ACC112 (cell line): ENCODE measurements at regions not wholly inside any gene's neighbourhood (a gene's known extent, or its start where the extent isn't known, plus 50 kb on each side); places are given as distances from the start of the nearest gene placed in this dataset.

ENCODE experiments used
- H2AFZ ChIP-seq: fragments of 200-600 bp; sonication (generic); one replicate; pipeline ENCODE4 v1.6.0; 2017; ENCODE audit warnings: antibody characterized with exemption, low read length; ENCODE audit not compliant: unreplicated experiment
- H3K27ac ChIP-seq: fragments of 200-600 bp; sonication (generic); 2 replicates; pipeline ENCODE4 v1.5.1; 2014; ENCODE audit warnings: low read depth, mild to moderate bottlenecking, antibody characterized with exemption, low read length, moderate library complexity
- H3K27me3 ChIP-seq: fragments of 200-600 bp; sonication (generic); 2 replicates; pipeline ENCODE4 v1.6.1; 2014; ENCODE audit warnings: mild to moderate bottlenecking, antibody characterized with exemption, low read length, moderate library complexity, mixed read lengths; ENCODE audit not compliant: insufficient read depth
- H3K36me3 ChIP-seq: fragments of 200-600 bp; sonication (generic); 2 replicates; pipeline ENCODE4 v1.6.1; 2016; ENCODE audit warnings: mild to moderate bottlenecking, antibody characterized with exemption, low read length, moderate library complexity, mixed read lengths; ENCODE audit not compliant: insufficient read depth
- H3K4me1 ChIP-seq: fragments of 200-600 bp; sonication (generic); one replicate; pipeline ENCODE4 v1.6.1; 2016; ENCODE audit warnings: low read length, mixed read lengths; ENCODE audit not compliant: insufficient read depth, unreplicated experiment, control insufficient read depth
- H3K4me3 ChIP-seq: fragments of 200-600 bp; sonication (generic); 2 replicates; pipeline ENCODE4 v1.5.1; 2014; ENCODE audit warnings: mild to moderate bottlenecking, low read depth, low read length
- H3K79me2 ChIP-seq: fragments of 200-600 bp; sonication (generic); one replicate; pipeline ENCODE4 v1.6.0; 2016; ENCODE audit warnings: low read length; ENCODE audit not compliant: control insufficient read depth, unreplicated experiment, insufficient read depth

GRCh38 chr3:31352331-31352730 is 180.4 kb upstream of the STT3B start:
- Histone ChIP-seq H3K4me1 (no peaks in the 10 kb centered on the region), H3K4me3 (no peak overlapping the region), H3K27me3 (no peaks in the 10 kb centered on the region), H2AFZ (no peak overlapping the region), H3K79me2 (no peaks in the 10 kb centered on the region), H3K36me3 (no peaks in the 10 kb centered on the region), H3K27ac (no peak overlapping the region)

GRCh38 chr3:31353166-31353565 is 179.6 kb upstream of the STT3B start:
- H3K27me3 ChIP-seq = no peaks in the 10 kb centered on the region
- H3K4me1 ChIP-seq = no peaks in the 10 kb centered on the region
- no peak overlapping the region for H2AFZ ChIP-seq
- no peaks in the 10 kb centered on the region for H3K79me2 ChIP-seq
- H3K4me3 ChIP-seq = no peak overlapping the region
- H3K27ac ChIP-seq = no peak overlapping the region
- H3K36me3 ChIP-seq = no peaks in the 10 kb centered on the region

DNA sequence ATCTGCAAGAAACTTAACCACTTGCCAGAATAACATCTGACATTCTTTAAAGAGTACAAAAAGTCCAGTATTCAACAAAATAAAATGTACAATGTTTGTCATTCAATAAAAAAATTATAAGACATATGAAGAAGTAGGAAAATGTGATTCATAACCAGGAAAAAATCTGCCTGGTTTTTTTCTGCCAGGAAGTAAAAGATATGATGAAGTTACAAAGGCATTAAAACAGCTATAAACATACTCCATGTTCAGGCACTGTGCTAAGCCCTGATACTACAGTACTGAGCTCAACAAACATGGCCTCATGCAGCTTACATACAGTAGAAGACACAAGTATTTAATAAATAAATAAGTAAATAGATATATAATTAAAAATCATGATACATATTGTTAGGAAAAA is 178.4 kb upstream of the STT3B start:
- Histone ChIP-seq H3K36me3 (no peaks in the 10 kb centered on the region), H3K4me1 (no peaks in the 10 kb centered on the region), H3K27ac (no peak overlapping the region), H3K79me2 (no peaks in the 10 kb centered on the region), H2AFZ (no peak overlapping the region), H3K27me3 (no peaks in the 10 kb centered on the region), H3K4me3 (no peak overlapping the region)

DNA sequence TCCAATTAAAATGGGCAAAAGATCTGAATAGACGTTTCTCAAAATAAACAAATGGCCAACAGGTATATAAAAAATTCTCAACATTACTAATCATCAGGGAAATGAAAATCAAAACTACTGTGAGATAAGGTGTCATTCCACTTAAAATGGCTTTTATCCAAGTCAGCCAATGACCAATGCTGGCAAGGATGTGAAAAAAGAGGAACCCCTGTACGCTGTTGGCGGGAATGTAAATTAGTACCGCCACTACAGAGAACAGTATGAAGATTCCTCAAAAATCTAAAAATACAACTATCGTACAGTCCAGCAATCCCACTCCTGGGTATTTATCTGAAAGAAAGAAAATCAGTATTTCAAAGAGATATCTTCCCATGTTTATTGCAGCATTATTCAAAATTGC is 176.9 kb upstream of the STT3B start:
- H3K27me3 ChIP-seq = no peaks in the 10 kb centered on the region

DNA sequence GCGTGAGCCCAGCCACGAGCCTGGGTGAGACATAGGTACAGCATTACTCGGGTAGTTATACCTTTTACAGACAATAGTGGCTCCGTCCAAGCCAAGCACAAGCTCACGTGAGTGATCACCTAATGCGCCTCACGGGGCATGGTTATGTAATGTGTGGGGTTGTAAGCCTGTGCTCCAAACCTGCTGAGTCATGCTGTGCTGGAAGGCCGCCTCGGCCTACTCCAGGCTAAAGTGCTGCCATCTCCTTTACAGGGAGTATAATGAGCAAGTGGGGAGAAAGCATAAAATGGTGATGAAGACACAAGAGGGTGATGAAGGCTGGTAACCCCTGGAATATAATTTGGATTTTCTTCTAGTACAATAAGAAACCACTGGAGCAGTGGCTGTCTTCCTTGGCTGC is 175.8 kb upstream of the STT3B start:
- Histone ChIP-seq H3K4me1 (peaks cover 14% of the 10 kb centered on the region), H3K79me2 (no peaks in the 10 kb centered on the region), H3K4me3 (no peak overlapping the region), H3K27ac (no peak overlapping the region), H2AFZ (no peak overlapping the region), H3K36me3 (no peaks in the 10 kb centered on the region), H3K27me3 (no peaks in the 10 kb centered on the region)

More for the DNA sequence above, 176.9 kb upstream of the STT3B start:
- Histone ChIP-seq H3K4me3 (no peak overlapping the region), H3K4me1 (peaks cover 4% of the 10 kb centered on the region), H3K36me3 (no peaks in the 10 kb centered on the region), H3K79me2 (no peaks in the 10 kb centered on the region), H3K27ac (no peak overlapping the region), H2AFZ (no peak overlapping the region)

- H3K79me2 ChIP-seq = no peaks in the 10 kb centered on the region
- no peak overlapping the region for H3K4me3 ChIP-seq
- H3K27ac ChIP-seq = no peak overlapping the region
- H3K36me3 ChIP-seq = no peaks in the 10 kb centered on the region
- peaks cover 17% of the 10 kb centered on the region for H3K4me1 ChIP-seq
- H2AFZ ChIP-seq = no peak overlapping the region
- H3K27me3 ChIP-seq = no peaks in the 10 kb centered on the region
Observed at GRCh38 chr3:31357451-31357850, 175.3 kb upstream of the STT3B start.

- no peaks in the 10 kb centered on the region for H3K36me3 ChIP-seq
- no peaks in the 10 kb centered on the region for H3K27me3 ChIP-seq
- no peak overlapping the region for H2AFZ ChIP-seq
- no peak overlapping the region for H3K27ac ChIP-seq
- no peak overlapping the region for H3K4me3 ChIP-seq
- no peaks in the 10 kb centered on the region for H3K79me2 ChIP-seq
- H3K4me1 ChIP-seq = peaks cover 17% of the 10 kb centered on the region
Observed at GRCh38 chr3:31358473-31359070, 174.2 kb upstream of the STT3B start.

GRCh38 chr3:31361371-31362273 is 171.1 kb upstream of the STT3B start:
- H3K36me3 ChIP-seq = no peaks in the 10 kb centered on the region
- H3K27me3 ChIP-seq = no peaks in the 10 kb centered on the region
- H2AFZ ChIP-seq = peak overlapping the region; percentile 82
- H3K4me3 ChIP-seq = peak overlapping the region; percentile 64
- H3K79me2 ChIP-seq = no peaks in the 10 kb centered on the region
- H3K27ac ChIP-seq = peak overlapping the region; percentile 72
- H3K4me1 ChIP-seq = peaks cover 36% of the 10 kb centered on the region

DNA sequence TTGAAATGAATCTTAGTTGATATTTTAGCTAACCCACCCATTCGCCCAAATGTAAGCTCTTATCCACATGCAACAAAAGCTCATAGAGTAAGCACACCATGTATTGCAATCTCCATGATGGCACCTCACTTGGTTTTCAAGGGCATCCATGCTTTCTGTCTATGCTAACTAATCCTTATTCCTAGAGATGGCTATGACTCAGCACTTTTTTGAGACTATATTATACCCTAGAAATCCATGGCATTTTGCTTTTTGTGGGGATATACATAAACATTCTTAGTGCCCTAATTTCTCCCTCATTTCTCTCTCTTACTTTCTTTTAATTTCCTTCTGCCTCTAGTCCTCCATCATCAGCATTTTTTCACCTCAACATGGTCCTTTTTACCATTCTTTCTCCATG is 168.5 kb upstream of the STT3B start:
- H3K79me2 ChIP-seq = no peaks in the 10 kb centered on the region
- H3K36me3 ChIP-seq = no peaks in the 10 kb centered on the region
- no peaks in the 10 kb centered on the region for H3K27me3 ChIP-seq
- H3K4me1 ChIP-seq = peaks cover 36% of the 10 kb centered on the region
- H3K4me3 ChIP-seq = no peak overlapping the region
- H2AFZ ChIP-seq = peak overlapping the region; percentile 77
- peak overlapping the region; percentile 57 for H3K27ac ChIP-seq

GRCh38 chr3:31364711-31365110 is 168.0 kb upstream of the STT3B start:
- no peaks in the 10 kb centered on the region for H3K27me3 ChIP-seq
- no peak overlapping the region for H3K4me3 ChIP-seq
- H3K4me1 ChIP-seq = peaks cover 36% of the 10 kb centered on the region
- no peaks in the 10 kb centered on the region for H3K79me2 ChIP-seq
- peak overlapping the region; percentile 45 for H2AFZ ChIP-seq
- peak overlapping the region; percentile 57 for H3K27ac ChIP-seq
- no peaks in the 10 kb centered on the region for H3K36me3 ChIP-seq

DNA sequence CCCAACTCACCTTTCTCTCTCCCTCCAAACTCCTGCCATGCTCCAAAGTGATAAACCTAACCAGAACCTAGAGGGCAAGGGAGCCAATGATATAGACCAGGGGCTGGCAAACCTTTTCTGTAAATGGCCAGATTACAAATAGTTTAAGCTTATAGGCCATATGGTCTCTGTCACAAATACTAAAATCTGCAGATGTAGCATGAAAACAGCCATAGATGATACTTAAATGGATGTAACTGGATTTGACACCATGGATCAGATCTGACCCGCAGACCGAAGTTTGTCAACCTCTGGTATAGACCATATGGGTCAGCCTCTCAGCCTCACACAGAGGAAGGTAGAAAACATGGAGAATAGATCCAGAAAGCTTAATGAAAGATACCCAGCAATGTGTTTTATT is 165.2 kb upstream of the STT3B start:
- H3K4me3 ChIP-seq = no peak overlapping the region
- H3K4me1 ChIP-seq = peaks cover 22% of the 10 kb centered on the region
- no peak overlapping the region for H3K27ac ChIP-seq
- no peak overlapping the region for H2AFZ ChIP-seq
- H3K27me3 ChIP-seq = no peaks in the 10 kb centered on the region
- H3K79me2 ChIP-seq = no peaks in the 10 kb centered on the region
- H3K36me3 ChIP-seq = no peaks in the 10 kb centered on the region
